OCI-LY1 (cell line): ENCODE measurements at regions not wholly inside any gene's neighbourhood (a gene's known extent, or its start where the extent isn't known, plus 50 kb on each side); places are given as distances from the start of the nearest gene placed in this dataset.

Source experiments
- H2AFZ ChIP-seq: fragments of 200-600 bp; sonication (generic), shearing (Covaris generic); 2 replicates; pipeline ENCODE4 v1.6.0; 2014; ENCODE audit warnings: antibody characterized with exemption, mild to moderate bottlenecking, low read length
- H3F3A ChIP-seq: fragments of 200-600 bp; sonication (generic), shearing (Covaris generic); 2 replicates; pipeline ENCODE4 v1.6.0; 2014; ENCODE audit warnings: mild to moderate bottlenecking, antibody characterized with exemption, low read length, moderate library complexity; ENCODE audit not compliant: insufficient read depth
- H3K27ac ChIP-seq: fragments of 200-600 bp; sonication (generic); 2 replicates; pipeline ENCODE4 v1.5.1; 2014; ENCODE audit warnings: low read length, mixed run types, mild to moderate bottlenecking, low read depth; ENCODE audit not compliant: poor library complexity, severe bottlenecking
- H3K27me3 ChIP-seq: fragments of 200-600 bp; sonication (generic); 2 replicates; pipeline ENCODE4 v1.6.0; 2014; ENCODE audit warnings: antibody characterized with exemption, mild to moderate bottlenecking, low read length, moderate library complexity; ENCODE audit not compliant: insufficient read depth
- H3K36me3 ChIP-seq: fragments of 200-600 bp; sonication (generic); 2 replicates; pipeline ENCODE4 v1.6.1; 2014; ENCODE audit warnings: mild to moderate bottlenecking, antibody characterized with exemption, low read length, moderate library complexity, mixed read lengths; ENCODE audit not compliant: insufficient read depth
- H3K4me1 ChIP-seq: fragments of 200-600 bp; sonication (generic); 2 replicates; pipeline ENCODE4 v1.5.1; 2014; ENCODE audit warnings: mild to moderate bottlenecking, low read length, moderate library complexity; ENCODE audit not compliant: insufficient read depth, severe bottlenecking
- H3K4me2 ChIP-seq: fragments of 200-600 bp; sonication (generic), shearing (Covaris generic); 2 replicates; pipeline ENCODE4 v1.6.1; 2014; ENCODE audit warnings: low read length
- H3K4me3 ChIP-seq: fragments of 200-600 bp; sonication (generic); 2 replicates; pipeline ENCODE4 v1.5.1; 2014; ENCODE audit warnings: low read length, low read depth, mild to moderate bottlenecking, mixed read lengths; ENCODE audit not compliant: poor library complexity, severe bottlenecking
- H3K79me2 ChIP-seq: fragments of 200-600 bp; shearing (Covaris generic); 2 replicates; pipeline ENCODE4 v1.6.1; 2016; ENCODE audit warnings: mixed run types, low read length, mixed read lengths; ENCODE audit not compliant: insufficient read depth
- H3K9ac ChIP-seq: fragments of 200-600 bp; sonication (generic), shearing (Covaris generic); 2 replicates; pipeline ENCODE4 v1.6.1; 2014; ENCODE audit warnings: mild to moderate bottlenecking, low read length, mixed read lengths
- H3K9me2 ChIP-seq: fragments of 200-600 bp; sonication (generic), shearing (Covaris generic); 2 replicates; pipeline ENCODE4 v1.6.1; 2014; ENCODE audit warnings: low read depth, mild to moderate bottlenecking, low read length, mixed read lengths
- H3K9me3 ChIP-seq: fragments of 200-600 bp; shearing (Covaris generic); 2 replicates; pipeline ENCODE4 v1.6.1; 2014; ENCODE audit warnings: low read length, mixed read lengths
- H4K20me1 ChIP-seq: fragments of 200-600 bp; sonication (generic), shearing (Covaris generic); 2 replicates; pipeline ENCODE4 v1.6.0; 2016; ENCODE audit warnings: mild to moderate bottlenecking, low read length; ENCODE audit not compliant: insufficient read depth
- CTCF ChIP-seq: fragments of 200-600 bp; sonication (generic), shearing (Covaris generic); IDR thresholded peaks from 2 replicates; pipeline ENCODE4 v1.5.1; 2017; ENCODE audit warnings: mild to moderate bottlenecking, antibody characterized with exemption, low read length, moderate library complexity, mixed read lengths
- EZH2 ChIP-seq: fragments of 200-600 bp; sonication (generic), shearing (Covaris generic); IDR thresholded peaks from 2 replicates; pipeline ENCODE4 v1.8.0; 2017; ENCODE audit warnings: borderline replicate concordance, mixed run types, mild to moderate bottlenecking, antibody characterized with exemption, low read length, moderate library complexity, mixed read lengths

DNA sequence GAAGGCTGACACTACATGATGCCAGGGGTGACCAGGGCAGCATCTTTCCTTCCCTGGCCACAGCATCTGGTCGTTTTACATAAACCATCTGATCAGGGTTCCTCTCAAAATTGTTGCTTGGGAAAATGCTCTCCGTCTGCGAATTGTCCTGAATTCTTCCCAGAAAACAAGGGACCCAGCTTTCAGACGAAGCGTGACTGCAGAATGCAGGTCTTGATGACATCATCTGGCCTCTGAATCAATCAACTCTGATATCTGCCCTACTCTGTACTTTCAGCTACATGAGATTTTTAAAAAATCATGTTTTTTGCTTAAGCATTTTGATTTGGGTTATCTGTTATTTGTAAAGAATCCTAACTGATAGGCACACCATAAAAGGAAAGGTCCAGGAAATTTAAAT, 246.6 kb upstream of the IRS2 start:
- H2AFZ ChIP-seq = no peak overlapping the region
- no peaks in the 10 kb centered on the region for H3K9me2 ChIP-seq
- TF ChIP-seq EZH2 = no peak
- TF ChIP-seq CTCF = no peak
- H3K79me2 ChIP-seq = no peaks in the 10 kb centered on the region
- H3K4me1 ChIP-seq = no peaks in the 10 kb centered on the region
- H3K4me3 ChIP-seq = no peak overlapping the region
- H3K4me2 ChIP-seq = no peak overlapping the region
- H3F3A ChIP-seq = no peaks in the 10 kb centered on the region
- H3K27ac ChIP-seq = no peak overlapping the region
- H3K9ac ChIP-seq = no peak overlapping the region
- no peaks in the 10 kb centered on the region for H3K9me3 ChIP-seq
- no peaks in the 10 kb centered on the region for H4K20me1 ChIP-seq
- H3K36me3 ChIP-seq = no peaks in the 10 kb centered on the region
- H3K27me3 ChIP-seq = no peaks in the 10 kb centered on the region

GRCh38 chr13:110030394-110030928, 244.1 kb upstream of the IRS2 start:
- Histone ChIP-seq H3K9me3 (no peaks in the 10 kb centered on the region), H3F3A (no peaks in the 10 kb centered on the region), H3K4me3 (no peak overlapping the region), H3K4me1 (no peaks in the 10 kb centered on the region), H2AFZ (no peak overlapping the region), H3K9ac (no peak overlapping the region), H3K79me2 (no peaks in the 10 kb centered on the region), H3K27ac (no peak overlapping the region), H3K27me3 (no peaks in the 10 kb centered on the region), H3K4me2 (no peak overlapping the region), H4K20me1 (no peaks in the 10 kb centered on the region), H3K36me3 (no peaks in the 10 kb centered on the region), H3K9me2 (no peaks in the 10 kb centered on the region)
- no peak for TF ChIP-seq EZH2
- TF ChIP-seq CTCF = no peak

- Histone ChIP-seq H3K36me3 (no peaks in the 10 kb centered on the region), H3K27ac (no peak overlapping the region), H3K4me2 (no peak overlapping the region), H3K9ac (no peak overlapping the region), H3K27me3 (no peaks in the 10 kb centered on the region), H3K79me2 (no peaks in the 10 kb centered on the region), H3K4me3 (no peak overlapping the region), H2AFZ (no peak overlapping the region), H3F3A (no peaks in the 10 kb centered on the region), H3K4me1 (no peaks in the 10 kb centered on the region), H4K20me1 (no peaks in the 10 kb centered on the region), H3K9me3 (no peaks in the 10 kb centered on the region), H3K9me2 (no peaks in the 10 kb centered on the region)
- no peak for TF ChIP-seq CTCF
- TF ChIP-seq EZH2 = no peak
These were observed 242.6 kb upstream of the IRS2 start for GRCh38 chr13:110028838-110029621.
